ENCODE measurements at regions not wholly inside any gene's neighbourhood (a gene's known extent, or its start where the extent isn't known, plus 50 kb on each side); places are given as distances from the start of the nearest gene placed in this dataset.

GRCh38 chr6:93081901-93082300 is 337.5 kb downstream of the EPHA7 start:
- no peak for DNase-seq (ENCODE audit: low read depth, low spot score)
- SMC1A ChIA-PET (ENCODE audit: uncharacterized antibody, unreplicated experiment): interaction anchor here (1.1 to 1.5 kb wide), 2 partner anchors 10 to 11 kb away, joined by 3 to 5 read pairs; no protein-coding TSS in a partner anchor
- POLR2A ChIA-PET: no interaction called here
- TF ChIP-seq SMC3 (IDR thresholded peaks at IDR 0.05; ENCODE audit: borderline replicate concordance, low read length) (no peak), SPI1 (IDR thresholded peaks at IDR 0.05; ENCODE audit: borderline replicate concordance, insufficient read depth, low read depth, low read length) (no peak), CHD4 (IDR thresholded peaks at IDR 0.05) (no peak), PAX5 (IDR thresholded peaks at IDR 0.05; ENCODE audit: borderline replicate concordance, low read depth, low read length) (no peak), IKZF2 (IDR thresholded peaks at IDR 0.05) (no peak), MYB (IDR thresholded peaks at IDR 0.05; ENCODE audit: borderline replicate concordance, low read depth, low read length) (no peak), NR2C2 (IDR thresholded peaks at IDR 0.05; ENCODE audit: borderline replicate concordance, control insufficient read depth, insufficient read length, low read depth) (no peak), RAD21 (IDR thresholded peaks at IDR 0.05; ENCODE audit: insufficient read depth, low read depth, low read length) (no peak), POLR2A (IDR thresholded peaks at IDR 0.05; ENCODE audit: low read depth, low read length) (no peak), CBX5 (IDR thresholded peaks at IDR 0.05; ENCODE audit: low read depth) (no peak), CHD1 (IDR thresholded peaks at IDR 0.05; ENCODE audit: low read depth, low read length) (no peak), STAT3 (IDR thresholded peaks at IDR 0.05; ENCODE audit: low read depth, low read length) (no peak), WRNIP1 (IDR thresholded peaks at IDR 0.05; ENCODE audit: borderline replicate concordance, low read depth, low read length) (no peak), FOXM1 (IDR thresholded peaks at IDR 0.05; ENCODE audit: low read depth, low read length) (no peak), TBL1XR1 (IDR thresholded peaks at IDR 0.05; ENCODE audit: low read depth, low read length) (no peak), SMAD1 (IDR thresholded peaks at IDR 0.05; ENCODE audit: low read depth, partially characterized antibody) (no peak), FOXK2 (IDR thresholded peaks at IDR 0.05) (no peak)
- TF ChIP-seq, protein P1, sequence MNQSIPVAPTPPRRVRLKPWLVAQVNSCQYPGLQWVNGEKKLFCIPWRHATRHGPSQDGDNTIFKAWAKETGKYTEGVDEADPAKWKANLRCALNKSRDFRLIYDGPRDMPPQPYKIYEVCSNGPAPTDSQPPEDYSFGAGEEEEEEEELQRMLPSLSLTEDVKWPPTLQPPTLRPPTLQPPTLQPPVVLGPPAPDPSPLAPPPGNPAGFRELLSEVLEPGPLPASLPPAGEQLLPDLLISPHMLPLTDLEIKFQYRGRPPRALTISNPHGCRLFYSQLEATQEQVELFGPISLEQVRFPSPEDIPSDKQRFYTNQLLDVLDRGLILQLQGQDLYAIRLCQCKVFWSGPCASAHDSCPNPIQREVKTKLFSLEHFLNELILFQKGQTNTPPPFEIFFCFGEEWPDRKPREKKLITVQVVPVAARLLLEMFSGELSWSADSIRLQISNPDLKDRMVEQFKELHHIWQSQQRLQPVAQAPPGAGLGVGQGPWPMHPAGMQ (IDR thresholded peaks at IDR 0.05; ENCODE audit: borderline replicate concordance): no peak
- TF ChIP-seq, protein P2, sequence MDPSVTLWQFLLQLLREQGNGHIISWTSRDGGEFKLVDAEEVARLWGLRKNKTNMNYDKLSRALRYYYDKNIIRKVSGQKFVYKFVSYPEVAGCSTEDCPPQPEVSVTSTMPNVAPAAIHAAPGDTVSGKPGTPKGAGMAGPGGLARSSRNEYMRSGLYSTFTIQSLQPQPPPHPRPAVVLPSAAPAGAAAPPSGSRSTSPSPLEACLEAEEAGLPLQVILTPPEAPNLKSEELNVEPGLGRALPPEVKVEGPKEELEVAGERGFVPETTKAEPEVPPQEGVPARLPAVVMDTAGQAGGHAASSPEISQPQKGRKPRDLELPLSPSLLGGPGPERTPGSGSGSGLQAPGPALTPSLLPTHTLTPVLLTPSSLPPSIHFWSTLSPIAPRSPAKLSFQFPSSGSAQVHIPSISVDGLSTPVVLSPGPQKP (IDR thresholded peaks at IDR 0.05; ENCODE audit: low read depth, low read length): no peak
- RAD21 ChIA-PET (ENCODE audit: unreplicated experiment): no interaction called here
- Histone ChIP-seq H3K27ac (ENCODE audit: control insufficient read depth, insufficient read depth) (no peak overlapping the region), H3K36me3 (ENCODE audit: control insufficient read depth in 2 of 2, insufficient read depth in 2 of 2, low read length in 1 of 2) (no peaks in the 10 kb centered on the region), H2AFZ (ENCODE audit: control insufficient read depth, low read depth, low read length) (no peak overlapping the region), H3K9me3 (replicated peaks; ENCODE audit: control insufficient read depth, insufficient read depth, low read length) (no peaks in the 10 kb centered on the region), H3K4me3 (no peak overlapping the region), H3K4me1 (ENCODE audit: control insufficient read depth, insufficient read depth, low read length) (no peaks in the 10 kb centered on the region), H4K20me1 (ENCODE audit: control insufficient read depth, insufficient read depth) (no peaks in the 10 kb centered on the region), H3K79me2 (ENCODE audit: control insufficient read depth, insufficient read depth, low read length) (no peaks in the 10 kb centered on the region), H3K9ac (ENCODE audit: control insufficient read depth, insufficient read depth, low read length) (no peak overlapping the region), H3K4me2 (ENCODE audit: control insufficient read depth, insufficient read depth) (no peak overlapping the region), H3K27me3 (replicated peaks in 1 of 2; ENCODE audit: control insufficient read depth in 2 of 2, insufficient read depth in 2 of 2, low read length in 1 of 2) (no peaks in the 10 kb centered on the region)
- no TSS peak for BruUV-seq (replicated peaks)
- 31% methylated on average over 3 of the region's 3 CpGs for WGBS (ENCODE audit: insufficient coverage, insufficient replicate concordance, low lambda C conversion rate, missing lambda C conversion rate)
- intact Hi-C loops (cut with micrococcal nuclease; ENCODE audit: unreplicated experiment): no loop called here
- in situ Hi-C loops (cut with MboI): no loop called here
- CTCF ChIA-PET: interaction anchor here (1.4 kb wide), 1 partner anchor 343 kb away, joined by 4 read pairs; no protein-coding TSS in a partner anchor
- ATAC-seq: no peak
- no peak for FAIRE-seq

Measured in GM12878 (cell line).